Trophoblast cell (in vitro differentiated cells and primary cell): ENCODE measurements at regions not wholly inside any gene's neighbourhood (a gene's known extent, or its start where the extent isn't known, plus 50 kb on each side); places are given as distances from the start of the nearest gene placed in this dataset.

ENCODE experiments used
- DNase-seq, 2 donors: peaks; one replicate each; pipeline ENCODE4 v3.0.0-alpha.2; 2016
- H2AFZ ChIP-seq: 2 replicates; pipeline ENCODE4 v1.6.1; 2013; ENCODE audit warnings: low read length, moderate library complexity, mild to moderate bottlenecking; ENCODE audit not compliant: insufficient read depth, poor library complexity
- H2AK5ac ChIP-seq: 2 replicates; pipeline ENCODE4 v1.6.1; 2013; ENCODE audit warnings: mild to moderate bottlenecking, low read length
- H2BK120ac ChIP-seq: 2 replicates; pipeline ENCODE4 v1.6.1; 2013; ENCODE audit warnings: low read length, mild to moderate bottlenecking, moderate library complexity; ENCODE audit not compliant: insufficient read depth, poor library complexity
- H2BK12ac ChIP-seq: 2 replicates; pipeline ENCODE4 v1.6.1; 2013; ENCODE audit warnings: mild to moderate bottlenecking, low read length, moderate library complexity
- H2BK5ac ChIP-seq: 2 replicates; pipeline ENCODE4 v1.6.1; 2013; ENCODE audit warnings: low read length, low read depth, moderate library complexity, mild to moderate bottlenecking; ENCODE audit not compliant: poor library complexity
- H3K14ac ChIP-seq: 2 replicates; pipeline ENCODE4 v1.6.1; 2013; ENCODE audit warnings: mild to moderate bottlenecking, low read length
- H3K18ac ChIP-seq: 2 replicates; pipeline ENCODE4 v1.6.1; 2013; ENCODE audit warnings: mild to moderate bottlenecking, low read length
- H3K23ac ChIP-seq: 2 replicates; pipeline ENCODE4 v1.6.1; 2013; ENCODE audit warnings: low read length
- H3K27ac ChIP-seq: 2 replicates; pipeline ENCODE4 v1.5.1; 2013; ENCODE audit warnings: low read depth, mild to moderate bottlenecking, inconsistent platforms, low read length, moderate library complexity
- H3K27me3 ChIP-seq: 2 replicates; pipeline ENCODE4 v1.6.1; 2013; ENCODE audit warnings: inconsistent platforms, mild to moderate bottlenecking, low read length, moderate library complexity; ENCODE audit not compliant: insufficient read depth
- H3K36me3 ChIP-seq, 2 experiments: 1 replicate in 1 of 2; 2 replicates in 1 of 2; pipeline ENCODE4 v1.6.1; 2013; ENCODE audit warnings: low read length in 2 of 2, mild to moderate bottlenecking in 2 of 2, moderate library complexity in 1 of 2; ENCODE audit not compliant: insufficient read depth in 2 of 2, control insufficient read depth in 1 of 2
- H3K4ac ChIP-seq: 2 replicates; pipeline ENCODE4 v1.6.1; 2013; ENCODE audit warnings: low read depth, mild to moderate bottlenecking, low read length, moderate library complexity
- H3K4me1 ChIP-seq, 2 experiments: 1 replicate in 1 of 2; 2 replicates in 1 of 2; pipeline ENCODE4 v1.6.1; 2013; ENCODE audit warnings: low read length in 2 of 2, mild to moderate bottlenecking in 2 of 2, moderate library complexity in 1 of 2; ENCODE audit not compliant: insufficient read depth in 2 of 2, control insufficient read depth in 1 of 2
- H3K4me2 ChIP-seq: 2 replicates; pipeline ENCODE4 v1.6.1; 2013; ENCODE audit warnings: inconsistent platforms, mild to moderate bottlenecking, low read length, moderate library complexity
- H3K4me3 ChIP-seq: 2 replicates; pipeline ENCODE4 v1.5.1; 2013; ENCODE audit warnings: mild to moderate bottlenecking, low read depth, low read length, inconsistent platforms
- H3K79me1 ChIP-seq: one replicate; pipeline ENCODE4 v1.6.1; 2013; ENCODE audit warnings: low read length
- H3K79me2 ChIP-seq: 2 replicates; pipeline ENCODE4 v1.6.1; 2013; ENCODE audit warnings: low read length, mild to moderate bottlenecking; ENCODE audit not compliant: control insufficient read depth, insufficient read depth, poor library complexity
- H3K9ac ChIP-seq: 2 replicates; pipeline ENCODE4 v1.6.1; 2013; ENCODE audit warnings: mild to moderate bottlenecking, low read length
- H3K9me3 ChIP-seq: 2 replicates; pipeline ENCODE4 v1.6.1; 2013; ENCODE audit warnings: low read depth, mild to moderate bottlenecking, control low read depth, inconsistent platforms, low read length; ENCODE audit not compliant: insufficient read depth
- H4K12ac ChIP-seq: 2 replicates; pipeline ENCODE4 v1.6.1; 2013; ENCODE audit warnings: low read depth, mild to moderate bottlenecking, low read length, moderate library complexity
- H4K8ac ChIP-seq: 2 replicates; pipeline ENCODE4 v1.6.1; 2013; ENCODE audit warnings: low read depth, mild to moderate bottlenecking, low read length, moderate library complexity
- H4K91ac ChIP-seq: one replicate; pipeline ENCODE4 v1.6.1; 2013; ENCODE audit warnings: low read depth, mild to moderate bottlenecking, low read length, moderate library complexity
- WGBS: extraction: QIAGEN DNeasy Blood & Tissue Kit; methylation state at CpG from one replicate; pipeline ENCODE4 v1.1.7; 2013; ENCODE audit warnings: missing lambda C conversion rate; ENCODE audit not compliant: insufficient read length, insufficient coverage; ENCODE audit errors: extremely low coverage; 5-methylcytosine and 5-hydroxymethylcytosine counted together

DNA sequence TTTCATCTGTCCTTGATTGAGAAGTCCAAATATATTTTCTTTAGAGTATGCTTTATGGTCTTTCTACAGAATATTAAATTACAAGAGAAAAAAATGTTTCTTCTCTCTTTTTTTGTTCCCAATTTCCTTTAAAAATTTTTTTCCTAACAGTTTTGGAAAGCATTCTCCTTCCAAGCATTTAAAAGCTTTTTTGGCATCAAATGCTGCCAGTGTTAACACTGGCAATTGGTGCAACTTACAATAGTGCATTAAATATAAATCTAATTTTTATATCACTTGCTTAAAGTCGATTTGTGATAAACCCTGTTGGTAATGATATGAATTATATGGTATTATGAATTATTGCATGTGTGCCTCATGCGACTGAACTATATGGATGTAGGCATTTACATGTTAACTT, 165.9 kb upstream of the ELL2 start:
- H3K23ac ChIP-seq = no peak overlapping the region
- no peaks in the 10 kb centered on the region for H3K9me3 ChIP-seq
- H4K91ac ChIP-seq = no peak overlapping the region
- no peak overlapping the region for H2BK5ac ChIP-seq
- no peak overlapping the region for H3K18ac ChIP-seq
- no peaks in the 10 kb centered on the region for H3K36me3 ChIP-seq
- no peak for DNase-seq
- H3K79me1 ChIP-seq = no peaks in the 10 kb centered on the region
- no peak overlapping the region for H3K4ac ChIP-seq
- no peak overlapping the region for H2AK5ac ChIP-seq
- H3K27me3 ChIP-seq = no peaks in the 10 kb centered on the region
- H3K14ac ChIP-seq = no peak overlapping the region
- H3K4me3 ChIP-seq = no peak overlapping the region
- no peak overlapping the region for H4K8ac ChIP-seq
- H2BK120ac ChIP-seq = no peak overlapping the region
- H4K12ac ChIP-seq = no peak overlapping the region
- H3K4me2 ChIP-seq = no peak overlapping the region
- no peak overlapping the region for H2BK12ac ChIP-seq
- no peaks in the 10 kb centered on the region for H3K79me2 ChIP-seq
- H3K9ac ChIP-seq = no peak overlapping the region
- H3K4me1 ChIP-seq = no peaks in the 10 kb centered on the region
- H2AFZ ChIP-seq = no peak overlapping the region
- H3K27ac ChIP-seq = no peak overlapping the region
- WGBS = no CpG with 5 or more reads among the region's 2 CpGs

DNA sequence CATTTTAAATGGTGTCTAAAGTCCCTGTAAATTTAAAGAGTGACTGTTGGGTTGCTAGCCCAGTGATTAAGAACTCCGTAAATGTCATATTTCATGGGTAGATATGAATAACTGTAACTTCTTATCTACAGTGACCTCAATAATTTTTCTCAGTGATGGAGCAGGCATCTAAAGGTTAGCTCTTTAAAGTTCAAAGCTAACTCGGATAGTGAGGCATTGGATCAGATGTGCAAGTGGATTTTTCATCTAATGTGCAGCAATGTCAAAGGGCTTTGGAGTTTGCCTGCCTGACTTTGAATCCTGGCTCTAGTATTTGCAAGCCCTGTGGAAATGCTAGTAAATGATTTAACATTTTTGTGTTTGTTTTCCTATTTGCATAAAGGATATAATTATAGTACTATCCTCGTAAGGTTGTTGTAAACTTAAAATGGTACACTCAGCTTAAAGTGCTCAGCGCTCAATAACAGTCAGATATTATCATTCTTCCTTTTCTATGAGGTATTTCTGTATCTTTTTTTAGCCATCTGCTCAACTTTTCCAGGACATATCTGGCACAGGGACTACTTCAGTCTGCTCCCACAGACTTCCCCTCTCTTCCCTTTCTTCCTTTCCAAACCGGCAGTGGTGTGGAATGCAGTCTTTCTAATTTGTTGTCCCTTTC, 163.7 kb upstream of the ELL2 start:
- Histone ChIP-seq H2AFZ (no peak overlapping the region), H3K79me1 (no peaks in the 10 kb centered on the region), H3K36me3 (no peaks in the 10 kb centered on the region), H2AK5ac (no peak overlapping the region), H2BK12ac (no peak overlapping the region), H3K9me3 (no peaks in the 10 kb centered on the region), H3K23ac (no peak overlapping the region), H3K4me1 (no peaks in the 10 kb centered on the region), H4K8ac (no peak overlapping the region), H4K91ac (no peak overlapping the region), H3K4me2 (no peak overlapping the region), H3K4me3 (no peak overlapping the region), H3K9ac (no peak overlapping the region), H3K14ac (no peak overlapping the region), H2BK120ac (no peak overlapping the region), H3K27ac (no peak overlapping the region), H4K12ac (no peak overlapping the region), H3K4ac (no peak overlapping the region), H3K18ac (no peak overlapping the region), H3K79me2 (no peaks in the 10 kb centered on the region), H2BK5ac (no peak overlapping the region), H3K27me3 (no peaks in the 10 kb centered on the region)
- no CpG with 5 or more reads among the region's 5 CpGs for WGBS
- no peak for DNase-seq

DNA sequence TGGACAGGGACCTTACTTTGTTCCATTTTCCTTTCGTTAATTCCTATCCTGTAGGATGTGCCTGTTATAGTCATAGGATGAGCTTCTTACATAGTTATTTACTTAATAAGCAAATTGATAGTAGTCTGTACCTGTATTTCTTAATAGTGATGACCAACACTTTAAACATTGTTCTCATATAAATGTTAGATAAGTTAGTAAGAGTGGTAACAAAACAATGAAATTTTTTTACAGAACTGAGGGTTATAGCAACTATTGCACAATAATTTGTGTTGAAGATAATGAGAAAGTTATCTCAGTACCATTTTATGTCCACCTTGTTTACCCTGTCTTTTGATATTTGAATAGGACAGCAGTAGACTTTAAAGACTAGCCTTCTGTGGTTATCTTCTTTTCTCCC, 162.9 kb upstream of the ELL2 start:
- Histone ChIP-seq H3K27me3 (no peaks in the 10 kb centered on the region), H2AFZ (no peak overlapping the region), H3K4me3 (no peak overlapping the region), H4K12ac (no peak overlapping the region), H3K79me1 (no peaks in the 10 kb centered on the region), H3K36me3 (no peaks in the 10 kb centered on the region), H2AK5ac (no peak overlapping the region), H3K9me3 (no peaks in the 10 kb centered on the region), H3K79me2 (no peaks in the 10 kb centered on the region), H3K4me1 (no peaks in the 10 kb centered on the region), H3K4me2 (no peak overlapping the region), H4K91ac (no peak overlapping the region), H3K14ac (no peak overlapping the region), H4K8ac (no peak overlapping the region), H3K4ac (no peak overlapping the region), H2BK5ac (no peak overlapping the region), H2BK120ac (no peak overlapping the region), H3K9ac (no peak overlapping the region), H3K27ac (no peak overlapping the region), H3K23ac (no peak overlapping the region), H2BK12ac (no peak overlapping the region), H3K18ac (no peak overlapping the region)
- peak in 1 of 2 donors; percentile 78 for DNase-seq
- WGBS = no CpG with 5 or more reads among the region's 1 CpG

DNA sequence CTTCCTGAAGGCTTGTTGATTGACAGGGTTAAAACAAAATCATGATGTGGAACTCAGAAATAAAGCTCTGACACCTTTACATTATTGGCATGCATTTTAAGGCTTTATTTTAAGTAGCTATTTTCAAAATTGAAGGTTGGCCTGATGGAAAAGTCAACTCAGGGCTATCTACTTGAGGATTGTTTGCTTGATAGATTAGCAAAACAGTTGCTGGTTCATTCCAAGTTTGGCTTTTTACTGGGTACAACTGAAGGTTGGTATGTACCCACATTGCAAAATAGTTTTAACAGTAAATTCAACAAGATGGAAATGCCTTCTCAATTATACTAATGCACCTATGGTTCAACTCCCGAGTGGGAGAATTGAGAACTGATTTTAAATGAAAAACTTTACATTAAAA, 161.8 kb upstream of the ELL2 start:
- no peaks in the 10 kb centered on the region for H3K4me1 ChIP-seq
- H3K79me2 ChIP-seq = no peaks in the 10 kb centered on the region
- H3K4ac ChIP-seq = no peak overlapping the region
- no peak overlapping the region for H4K91ac ChIP-seq
- WGBS = no CpG with 5 or more reads among the region's 1 CpG
- no peaks in the 10 kb centered on the region for H3K27me3 ChIP-seq
- no peaks in the 10 kb centered on the region for H3K9me3 ChIP-seq
- H3K23ac ChIP-seq = no peak overlapping the region
- no peak overlapping the region for H3K27ac ChIP-seq
- no peak overlapping the region for H3K9ac ChIP-seq
- H2AFZ ChIP-seq = no peak overlapping the region
- H2BK12ac ChIP-seq = no peak overlapping the region
- no peak overlapping the region for H2BK5ac ChIP-seq
- H3K4me3 ChIP-seq = no peak overlapping the region
- no peak overlapping the region for H3K18ac ChIP-seq
- H3K36me3 ChIP-seq = no peaks in the 10 kb centered on the region
- DNase-seq = no peak
- no peak overlapping the region for H2BK120ac ChIP-seq
- no peak overlapping the region for H2AK5ac ChIP-seq
- no peak overlapping the region for H3K4me2 ChIP-seq
- no peak overlapping the region for H3K14ac ChIP-seq
- no peak overlapping the region for H4K8ac ChIP-seq
- H4K12ac ChIP-seq = no peak overlapping the region
- H3K79me1 ChIP-seq = no peaks in the 10 kb centered on the region
